NCI-H1105 treated with DMSO at 0.1 percent for 48 hours (cell line): ENCODE measurements at regions not wholly inside any gene's neighbourhood (a gene's known extent, or its start where the extent isn't known, plus 50 kb on each side); places are given as distances from the start of the nearest gene placed in this dataset.
A peak's percentile ranks its signal among the peaks of the same experiment; 100 is the strongest.

ENCODE experiments used
- DNase-seq: peaks from one replicate; lab custom pipeline; 2025; lab: John Stamatoyannopoulos, UW

DNA sequence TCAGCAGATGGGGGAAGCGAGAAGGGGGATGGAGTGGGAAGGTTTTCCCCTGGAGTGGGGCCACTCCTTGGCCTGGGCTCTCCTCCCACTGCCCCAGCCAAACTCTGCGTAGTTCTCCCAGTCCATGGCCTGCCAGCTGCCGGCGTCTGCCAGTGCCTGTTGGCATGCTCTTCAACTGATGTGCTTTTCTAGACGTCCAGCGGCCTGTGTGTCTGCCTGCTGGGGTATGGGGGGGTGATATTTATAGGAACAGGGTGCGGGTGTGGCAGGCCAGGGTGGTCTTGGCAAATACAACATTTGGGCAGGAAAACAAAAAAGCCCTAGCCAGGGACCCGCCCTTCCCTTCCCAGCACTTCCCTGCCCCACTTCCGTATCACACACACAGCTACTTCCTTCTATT is 786.3 kb upstream of the NOVA1 start:
- DNase-seq = no peak

DNA sequence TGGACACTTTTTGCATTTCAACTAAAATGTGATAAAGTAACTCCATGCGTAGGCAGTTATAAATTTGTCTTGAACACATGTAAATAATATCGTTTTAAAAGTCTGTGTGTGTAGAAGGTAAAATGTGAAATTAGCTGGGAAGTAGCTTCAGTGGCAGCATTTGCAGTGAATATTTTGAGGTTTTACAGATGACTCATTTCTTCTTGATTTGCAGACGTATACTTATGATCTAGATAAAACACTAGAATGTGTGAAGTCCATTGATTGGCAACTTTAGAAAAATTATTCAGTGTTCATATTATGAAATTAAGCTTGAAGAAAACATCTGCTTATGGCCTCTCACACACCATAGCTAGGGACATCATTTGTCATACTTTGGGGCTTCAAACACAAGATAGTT is 788.6 kb upstream of the NOVA1 start:
- no peak for DNase-seq

DNA sequence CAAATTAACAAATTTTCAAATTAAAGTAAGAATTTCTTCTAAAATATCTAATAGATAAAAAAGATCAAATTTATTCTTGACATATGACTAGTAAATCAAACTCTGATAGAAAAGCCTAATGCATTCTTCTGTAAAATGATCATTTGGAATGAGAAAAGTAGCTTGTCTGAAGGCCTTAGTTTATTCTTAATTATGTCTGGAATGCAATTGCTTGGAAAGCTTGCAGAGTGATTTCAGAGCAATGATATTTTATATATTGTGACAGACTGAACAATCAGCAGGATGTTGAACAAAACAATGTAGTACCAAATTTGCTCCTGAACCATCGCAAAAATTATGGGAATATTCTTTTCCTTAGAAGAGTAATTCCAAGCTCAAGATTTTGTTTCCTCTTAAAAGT is 789.6 kb upstream of the NOVA1 start:
- no peak for DNase-seq

DNA sequence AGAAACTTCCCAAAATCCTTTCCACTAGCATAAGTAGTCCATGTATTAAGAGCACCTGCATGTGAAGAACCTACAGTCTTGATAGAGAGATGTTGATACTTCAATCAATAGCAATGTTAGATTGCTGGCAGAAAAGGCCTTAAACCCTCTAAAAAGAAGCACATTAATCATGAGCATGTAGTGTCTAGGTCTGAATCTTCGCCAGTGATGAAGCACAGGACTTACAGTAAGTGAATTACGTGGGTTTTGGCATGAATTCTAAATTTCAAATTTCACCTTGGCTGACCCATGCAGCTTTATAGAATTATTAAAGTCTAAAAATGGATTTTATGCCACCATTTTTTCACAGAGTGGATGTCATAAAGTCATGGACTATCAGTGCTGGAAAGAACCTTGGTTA is 791.6 kb upstream of the NOVA1 start:
- DNase-seq = no peak

DNA sequence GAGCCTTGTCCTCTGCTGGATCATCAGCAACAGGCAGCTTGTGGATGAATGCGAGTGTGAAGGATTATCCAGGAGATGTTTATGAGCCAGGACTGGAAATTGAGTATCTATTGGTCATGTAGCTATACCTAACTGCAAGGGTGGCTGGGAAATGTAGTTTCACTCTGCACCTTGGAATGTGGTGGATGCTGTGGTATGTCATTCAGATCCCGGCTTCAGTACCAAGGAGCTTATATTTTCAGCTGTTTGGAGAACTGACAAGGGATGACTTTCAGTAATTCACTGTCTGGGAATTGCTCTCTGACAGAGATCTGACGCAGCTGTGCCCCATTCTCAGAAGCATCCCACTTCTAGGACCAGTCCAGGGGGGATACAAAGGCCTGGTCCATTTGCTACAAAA is 792.3 kb upstream of the NOVA1 start:
- DNase-seq = no peak

DNA sequence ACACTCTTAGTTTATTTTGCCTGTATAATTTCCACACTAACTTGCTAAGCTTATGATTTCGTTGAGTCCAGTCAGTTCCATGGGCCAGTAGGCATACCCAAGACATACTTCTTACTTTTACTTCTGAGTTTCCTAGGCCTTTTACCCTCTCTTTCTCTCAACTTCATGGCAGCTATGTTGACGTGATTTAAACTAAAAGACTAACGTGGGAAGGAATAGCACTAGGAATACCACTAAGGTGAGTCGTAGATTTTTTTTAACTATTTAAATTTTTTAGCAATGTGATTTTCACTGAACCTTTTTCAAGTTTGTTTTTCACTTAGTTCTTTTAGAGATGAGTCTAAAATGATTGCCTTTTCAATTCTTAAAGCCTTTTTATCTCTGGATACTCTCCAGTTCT is 793.5 kb upstream of the NOVA1 start:
- no peak for DNase-seq

DNA sequence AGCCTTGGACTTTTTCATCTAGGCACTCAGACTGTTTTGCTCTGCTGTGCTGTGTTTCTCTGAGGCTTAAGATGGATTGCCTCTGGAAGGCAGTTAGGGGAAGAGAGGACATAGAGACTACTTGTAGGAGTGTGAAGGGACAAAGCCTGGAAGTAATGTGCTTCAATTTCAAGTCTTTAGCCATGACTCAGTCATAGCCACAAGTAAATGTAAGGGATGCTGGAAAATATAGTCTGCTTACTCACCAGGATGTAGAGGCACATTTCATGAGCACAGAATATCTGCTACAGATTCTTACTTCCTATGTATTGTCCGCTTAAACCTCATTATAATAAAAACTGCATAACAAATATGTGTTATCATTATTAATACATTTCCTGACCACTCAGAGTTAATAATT is 794.3 kb upstream of the NOVA1 start:
- DNase-seq = no peak

DNA sequence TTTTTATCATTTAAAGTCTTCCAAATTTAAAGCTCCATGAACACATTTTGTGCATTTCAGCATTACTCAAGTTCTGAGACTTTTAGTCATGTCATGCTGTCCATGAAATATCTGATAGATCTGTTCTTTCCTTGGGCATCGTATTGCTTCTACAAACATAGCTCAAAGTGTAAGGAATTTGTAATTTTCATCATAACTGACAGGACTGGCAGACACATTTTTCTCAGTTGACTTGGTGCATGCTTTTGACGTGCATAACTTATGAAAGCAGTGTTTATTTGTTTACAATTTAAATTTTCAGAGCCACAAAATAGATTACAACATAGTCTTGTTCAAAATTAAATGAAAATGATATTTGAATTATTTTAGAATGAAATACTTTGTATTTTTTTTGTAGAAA is 812.1 kb upstream of the NOVA1 start:
- no peak for DNase-seq

DNA sequence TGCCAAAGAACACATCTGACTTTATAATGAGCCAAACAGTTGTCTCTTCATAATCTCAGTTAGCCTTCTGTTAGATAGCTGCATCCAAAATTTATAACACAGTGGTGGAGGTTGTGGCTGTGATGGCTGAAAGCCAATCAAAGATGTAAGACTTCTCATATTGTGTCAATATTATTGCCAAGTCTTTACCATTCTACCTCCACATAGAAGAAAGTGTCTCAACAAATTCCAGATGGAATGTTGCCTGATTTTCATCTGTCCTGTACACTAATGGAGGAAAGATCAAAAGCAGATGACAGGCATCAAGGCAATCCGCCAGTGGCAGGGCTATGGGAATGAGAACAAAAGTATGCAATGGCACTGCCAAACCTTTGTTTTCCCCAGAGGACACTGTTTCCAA is 813.1 kb upstream of the NOVA1 start:
- no peak for DNase-seq

DNA sequence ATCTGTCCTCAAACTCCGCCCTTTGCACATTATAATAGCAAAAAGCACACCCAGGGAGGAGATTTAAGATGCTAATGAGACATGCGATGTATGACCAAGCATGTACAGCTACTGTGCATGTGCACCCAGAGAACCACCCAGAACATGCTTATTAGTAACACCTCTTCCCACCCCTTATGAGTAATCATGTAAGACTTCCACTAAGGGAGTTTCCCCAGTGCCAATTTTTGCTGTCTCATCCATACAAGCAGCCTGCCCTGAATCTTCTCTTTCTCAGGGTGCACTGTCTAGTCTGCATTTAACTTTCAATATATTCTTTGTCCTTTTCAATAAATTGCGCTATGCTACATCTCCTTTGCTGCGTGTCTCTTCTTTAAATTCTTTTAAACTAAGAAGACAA is 830.0 kb upstream of the NOVA1 start:
- DNase-seq = no peak

DNA sequence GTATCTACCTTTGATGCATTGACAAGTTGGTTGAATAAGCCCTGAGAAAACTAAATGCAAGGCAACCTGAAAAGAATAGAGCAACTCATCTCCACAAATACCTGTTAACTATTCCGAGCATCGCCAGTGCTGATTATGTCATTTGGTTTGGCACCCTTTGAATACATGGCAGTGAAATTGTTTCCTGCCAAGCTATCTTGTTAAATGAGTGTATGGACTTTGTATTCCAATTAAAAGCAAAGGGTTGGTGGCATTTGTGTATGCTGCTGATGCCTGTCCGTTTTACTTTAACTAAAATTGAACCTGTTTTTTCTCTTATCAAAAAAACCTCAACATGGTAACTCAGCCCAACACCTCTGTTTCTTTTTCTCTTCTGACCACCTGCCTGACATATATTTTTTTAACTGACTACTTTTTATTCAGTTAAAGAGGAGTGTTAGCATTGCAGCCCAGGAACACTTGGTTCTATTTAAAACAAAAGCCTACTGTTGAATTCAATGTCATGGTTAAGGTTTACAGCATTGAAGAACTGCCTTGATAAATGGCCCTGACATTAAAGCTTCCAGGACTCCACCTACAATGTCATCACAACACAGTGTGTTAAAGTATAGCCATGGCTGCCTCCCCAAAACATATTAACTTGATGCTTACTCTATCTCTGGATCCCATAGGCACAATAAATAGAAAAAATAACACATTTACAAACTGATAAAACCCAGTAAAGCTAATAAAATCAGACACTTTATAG is 838.3 kb upstream of the NOVA1 start:
- no peak for DNase-seq

DNA sequence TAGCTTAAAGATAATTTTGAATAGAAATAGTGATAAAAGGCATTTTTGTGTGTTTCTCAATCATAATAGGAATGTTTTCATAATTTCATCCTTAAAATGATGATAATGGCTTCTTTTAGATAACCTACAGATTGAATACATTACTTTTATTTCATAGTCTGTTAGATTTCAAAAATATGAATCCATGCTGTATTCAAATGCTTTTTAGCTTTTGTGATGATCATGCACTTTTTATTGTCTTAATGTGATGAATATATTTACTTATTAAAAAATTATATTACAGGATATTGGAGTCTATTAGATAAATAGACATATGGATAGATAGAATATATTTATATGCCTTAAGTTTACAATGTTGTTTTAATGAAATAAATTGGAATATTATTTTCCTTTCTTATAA is 886.8 kb upstream of the NOVA1 start:
- DNase-seq = no peak

DNA sequence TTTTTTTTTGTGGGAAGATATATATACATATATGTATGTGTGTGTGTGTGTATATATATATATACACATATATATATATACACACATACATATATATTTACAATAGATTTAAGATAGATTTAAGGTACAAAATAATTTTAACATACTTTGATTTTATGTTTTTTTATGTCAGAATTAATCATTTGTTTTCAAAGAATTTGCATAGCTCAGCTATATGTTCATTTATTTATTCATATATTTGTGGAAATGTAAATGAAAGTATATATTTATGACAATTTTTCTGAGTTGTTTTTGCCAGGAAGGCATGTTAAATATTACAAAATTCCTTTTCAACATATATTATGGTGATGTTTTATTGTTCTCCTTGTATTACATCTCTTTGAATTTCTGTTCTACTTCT is 887.4 kb upstream of the NOVA1 start:
- DNase-seq = no peak

DNA sequence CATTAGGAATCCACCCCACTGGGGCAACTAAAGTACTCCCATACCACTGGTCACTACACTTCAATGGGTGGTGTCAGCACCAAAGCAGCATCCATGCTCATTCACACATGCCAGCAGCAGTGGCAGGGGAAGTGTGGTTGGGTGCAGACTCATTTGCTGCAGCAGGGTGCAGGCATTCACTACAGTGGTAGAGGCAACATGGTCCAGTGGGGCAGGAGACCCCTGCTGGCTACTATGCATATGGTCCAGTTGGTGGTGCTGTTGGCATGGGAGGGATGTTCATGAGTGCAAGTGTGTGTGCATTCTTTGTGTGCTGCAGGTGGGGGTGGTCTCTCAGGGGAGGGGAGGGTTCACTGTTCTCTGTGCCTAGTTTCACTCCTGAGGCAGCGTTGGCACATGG is 908.4 kb upstream of the NOVA1 start:
- DNase-seq = no peak

DNA sequence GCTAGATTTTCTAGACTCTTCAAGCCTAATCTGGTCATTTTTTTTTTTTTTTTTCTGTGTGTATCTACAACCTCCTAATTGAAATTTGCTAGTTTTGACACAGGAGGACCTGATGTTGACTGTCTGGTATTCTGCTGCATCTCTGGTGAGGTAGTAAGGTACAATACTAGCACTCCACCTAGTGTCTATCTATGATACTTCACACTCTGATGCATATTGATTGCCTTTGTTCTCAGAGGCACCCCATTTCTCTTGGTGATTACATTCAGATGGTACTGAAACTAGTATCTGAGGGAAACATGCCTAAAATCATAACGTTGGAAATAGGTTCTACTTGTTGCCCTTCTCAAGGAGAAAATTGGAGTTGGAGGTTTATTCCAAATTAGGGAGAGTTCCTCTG is 930.5 kb upstream of the NOVA1 start:
- DNase-seq = peak; percentile 81

DNA sequence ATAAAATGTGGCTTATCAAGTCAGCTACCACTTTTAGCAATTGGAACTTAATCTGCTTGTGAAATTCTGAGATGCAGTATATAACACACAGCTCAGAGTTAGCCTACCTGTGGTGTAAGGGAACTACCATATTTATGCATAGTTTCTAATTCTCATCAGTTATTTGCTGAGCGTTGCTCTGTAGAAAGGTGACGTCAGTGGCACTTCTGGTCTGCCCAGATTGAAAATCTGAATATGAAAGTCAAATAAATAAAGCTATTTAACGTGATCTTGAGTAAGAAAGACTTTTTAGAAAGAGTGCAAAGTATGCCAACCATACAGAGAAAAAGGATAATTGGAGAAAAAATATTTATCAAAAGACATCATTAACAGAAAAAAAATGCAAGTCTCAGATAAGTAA is 938.9 kb upstream of the NOVA1 start:
- no peak for DNase-seq

DNA sequence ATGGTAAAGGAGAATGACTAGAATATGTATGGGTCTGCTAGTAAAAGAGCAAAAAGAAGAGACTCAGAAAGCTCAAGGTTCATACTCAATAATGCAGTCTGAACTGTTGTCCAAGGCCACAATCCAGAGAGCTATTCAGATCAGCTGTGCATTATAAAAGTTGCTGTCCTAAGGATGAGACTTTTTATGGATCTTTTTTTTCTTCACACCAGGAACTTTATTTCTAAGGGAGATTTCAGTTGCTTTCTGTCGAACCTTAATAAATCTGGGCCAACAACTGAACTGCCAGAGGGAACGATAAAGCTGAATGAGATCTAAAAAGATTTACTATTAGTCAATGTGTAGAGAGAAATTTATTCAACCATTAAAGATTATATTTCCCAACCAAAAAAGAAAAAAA is 948.3 kb upstream of the NOVA1 start:
- no peak for DNase-seq

DNA sequence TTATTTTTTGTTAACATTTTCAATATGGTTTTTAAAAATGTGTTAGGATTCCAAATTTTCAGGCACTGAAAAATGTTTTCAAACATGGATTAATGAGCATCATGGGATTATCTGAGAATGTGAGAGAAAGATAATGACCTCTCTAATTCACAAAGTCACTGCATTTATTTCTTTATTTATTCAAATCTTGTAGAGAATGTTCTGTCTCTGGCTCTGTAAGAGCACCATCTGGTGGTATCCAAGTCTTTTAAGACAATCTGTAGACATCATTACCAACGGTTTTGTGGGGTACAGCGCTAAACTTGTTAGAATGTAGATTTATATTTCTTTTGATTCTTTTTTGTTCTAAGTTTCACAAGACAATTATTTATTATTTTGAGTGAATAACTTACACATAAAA is 956.0 kb upstream of the NOVA1 start:
- no peak for DNase-seq

DNA sequence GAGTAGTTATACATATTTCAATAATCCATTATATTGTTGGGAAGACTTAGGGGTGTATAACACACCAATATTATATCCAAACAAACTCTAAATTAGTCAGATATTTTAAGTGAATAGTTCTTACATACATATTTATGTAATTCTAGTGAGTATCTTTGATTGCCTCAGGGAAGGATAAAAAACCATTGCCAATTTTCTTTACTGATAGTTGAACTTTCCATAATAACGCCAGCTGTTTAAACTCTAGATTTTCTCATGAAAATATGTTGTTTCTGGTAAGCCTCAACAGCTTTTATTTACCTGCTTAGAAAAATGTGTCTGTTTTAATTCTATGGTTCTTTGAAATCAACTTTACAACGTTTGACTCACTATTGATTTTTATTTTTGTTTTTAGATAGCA is 959.6 kb upstream of the NOVA1 start:
- DNase-seq = no peak

DNA sequence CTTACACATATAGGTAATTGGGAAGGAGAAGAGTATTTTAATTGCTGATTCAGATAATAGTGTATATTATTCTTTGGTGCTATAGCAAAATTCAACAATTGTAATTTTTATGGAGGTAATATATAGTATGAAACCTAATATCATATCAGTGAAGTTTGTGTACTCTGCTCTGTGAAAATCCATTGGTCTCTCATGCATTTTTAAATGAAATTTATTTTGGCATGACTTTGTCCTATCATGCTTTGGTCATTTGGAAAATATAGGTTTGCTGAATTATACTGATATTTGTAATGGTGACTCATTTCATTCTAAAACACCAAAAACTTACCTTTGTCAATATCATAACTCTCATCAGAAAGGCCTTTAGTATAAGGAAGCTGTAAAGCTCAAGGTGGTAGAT is 962.0 kb upstream of the NOVA1 start:
- no peak for DNase-seq

DNA sequence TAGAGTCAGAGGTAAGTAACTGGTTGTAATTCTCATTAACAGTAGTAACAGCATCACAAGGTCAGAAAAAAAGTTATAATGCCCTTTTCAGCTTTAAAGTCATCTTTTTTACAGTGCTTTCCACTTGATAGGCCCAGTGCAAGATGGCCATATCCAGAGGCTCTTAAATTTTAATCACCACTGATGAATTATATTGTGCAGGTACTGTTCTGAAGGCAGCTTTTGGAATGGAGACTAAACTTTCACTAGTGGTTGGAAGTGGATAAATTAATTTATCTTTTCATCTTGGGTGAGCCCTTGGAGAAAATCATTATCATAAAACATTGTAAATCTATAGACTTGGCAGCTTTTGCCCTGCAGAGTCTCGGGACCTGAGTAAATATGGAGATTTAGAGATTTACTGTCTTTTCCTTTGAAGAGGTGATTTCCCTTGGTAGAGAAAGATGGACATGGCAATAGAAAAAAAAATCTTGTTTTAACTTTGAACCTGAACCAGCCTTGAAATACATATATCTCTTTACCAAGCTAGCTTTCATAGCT is 969.1 kb upstream of the NOVA1 start:
- no peak for DNase-seq

DNA sequence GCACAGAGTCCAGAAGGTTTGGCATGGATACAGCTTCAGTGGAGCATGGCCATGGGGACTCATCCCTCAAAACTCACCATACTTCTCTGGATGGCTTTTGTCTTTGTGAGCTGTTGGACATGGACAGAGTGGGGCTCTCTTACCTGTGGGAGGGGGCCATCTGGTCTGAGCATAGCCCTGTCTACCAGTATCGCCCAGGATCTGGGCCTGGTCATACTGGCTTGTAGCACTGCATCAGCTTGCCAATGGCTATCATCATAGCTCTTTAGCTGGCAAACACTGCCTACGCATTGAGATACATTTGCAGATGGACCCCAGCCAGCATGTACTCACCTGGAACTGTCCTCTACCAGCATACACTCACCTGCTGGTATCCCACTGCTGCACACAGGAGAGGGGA is 975.2 kb upstream of the NOVA1 start:
- DNase-seq = no peak

DNA sequence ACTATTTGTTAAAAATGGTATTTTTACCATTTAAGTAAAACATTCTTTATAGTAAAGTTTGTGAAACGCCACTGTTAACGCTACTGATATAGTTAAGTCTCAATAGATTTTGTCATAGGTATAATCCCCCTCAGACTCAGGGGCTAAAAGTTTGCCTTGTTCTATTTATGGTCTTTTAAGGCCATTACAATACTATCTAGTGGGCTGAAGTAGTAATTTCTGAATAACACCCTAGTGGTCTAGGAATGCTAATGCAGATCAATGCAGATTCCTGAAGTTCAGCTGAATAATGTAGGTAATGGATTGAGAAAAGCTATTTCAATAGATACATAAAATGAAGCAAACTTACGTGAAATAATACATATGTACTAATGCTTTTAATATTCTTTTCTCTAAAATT is 989.3 kb upstream of the NOVA1 start:
- no peak for DNase-seq

DNA sequence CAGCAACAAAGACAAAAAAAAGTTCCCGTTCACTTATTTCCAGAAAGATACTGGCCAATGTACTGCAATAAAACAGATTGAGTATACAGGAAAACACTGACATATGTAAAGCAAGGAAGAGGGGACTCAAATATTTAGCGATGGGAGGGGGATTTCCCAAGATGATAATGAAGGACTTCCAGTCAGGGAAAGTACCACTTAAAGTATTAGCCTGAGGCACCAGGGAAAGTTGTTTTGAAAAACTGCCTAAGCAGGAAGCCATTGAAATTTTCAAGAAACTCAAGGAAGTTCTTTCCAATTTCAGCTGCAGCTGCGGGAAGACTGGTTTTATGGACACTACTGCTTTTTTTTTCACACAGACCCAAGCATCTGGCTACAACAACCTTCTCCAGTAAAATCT is 1007.4 kb upstream of the NOVA1 start:
- no peak for DNase-seq

DNA sequence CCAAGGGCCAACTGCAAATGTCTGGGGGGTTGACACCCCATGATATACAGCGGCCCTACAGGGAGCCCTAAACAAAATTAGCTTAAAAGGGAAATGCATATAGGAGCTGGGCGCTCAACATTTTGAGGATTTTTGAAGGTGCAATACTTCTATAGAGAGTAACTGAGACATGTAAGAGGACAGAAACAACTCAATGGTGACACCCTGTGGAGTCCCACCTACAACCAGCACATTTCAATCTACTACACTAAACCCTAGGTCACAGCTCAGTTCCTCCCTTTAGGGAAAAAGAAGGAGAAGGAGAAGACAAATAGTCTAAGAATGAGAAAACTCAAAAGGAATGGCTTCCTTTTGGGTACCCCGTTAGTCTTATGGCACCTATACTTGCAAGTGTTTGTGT is 1010.5 kb upstream of the NOVA1 start:
- DNase-seq = no peak
